Mesodermal cell (in vitro differentiated cells): ENCODE measurements at regions not wholly inside any gene's neighbourhood (a gene's known extent, or its start where the extent isn't known, plus 50 kb on each side); places are given as distances from the start of the nearest gene placed in this dataset.

Experiments
- H3K27ac ChIP-seq: 2 replicates; pipeline ENCODE4 v1.7.0; 2013; ENCODE audit warnings: mild to moderate bottlenecking, low read depth, low read length, moderate library complexity; ENCODE audit not compliant: severe bottlenecking
- H3K36me3 ChIP-seq: 2 replicates; pipeline ENCODE4 v1.7.1; 2013; ENCODE audit warnings: mild to moderate bottlenecking, low read length, moderate library complexity; ENCODE audit not compliant: control insufficient read depth, insufficient read depth
- H3K4me1 ChIP-seq: one replicate; pipeline ENCODE4 v1.7.1; 2013; ENCODE audit warnings: mild to moderate bottlenecking, low read length; ENCODE audit not compliant: insufficient read depth, control insufficient read depth, poor library complexity, severe bottlenecking
- H3K4me3 ChIP-seq: 2 replicates; pipeline ENCODE4 v1.7.0; 2013; ENCODE audit warnings: low read length, control low read depth, mild to moderate bottlenecking; ENCODE audit not compliant: insufficient read depth, poor library complexity, severe bottlenecking; ENCODE audit errors: extremely low read depth
- H3K9me3 ChIP-seq: 2 replicates; pipeline ENCODE4 v1.7.1; 2013; ENCODE audit warnings: mild to moderate bottlenecking, low read length, moderate library complexity; ENCODE audit not compliant: control insufficient read depth
- WGBS, 2 experiments: methylation state at CpG; one replicate each; pipeline ENCODE4 v1.1.5; 2013; ENCODE audit warnings: missing lambda C conversion rate in 2 of 2; ENCODE audit not compliant: insufficient coverage in 2 of 2; 5-methylcytosine and 5-hydroxymethylcytosine counted together

- no peaks in the 10 kb centered on the region for H3K4me1 ChIP-seq
- no peaks in the 10 kb centered on the region for H3K36me3 ChIP-seq
- no peak overlapping the region for H3K27ac ChIP-seq
- H3K4me3 ChIP-seq: no peak overlapping the region
- no peaks in the 10 kb centered on the region for H3K9me3 ChIP-seq
Observed at GRCh38 chr1:214843281-214843680, 239.3 kb upstream of the KCNK2 start.

GRCh38 chr1:214844319-214844718, 238.2 kb upstream of the KCNK2 start:
- Histone ChIP-seq H3K9me3 (no peaks in the 10 kb centered on the region), H3K36me3 (no peaks in the 10 kb centered on the region), H3K4me3 (no peak overlapping the region), H3K27ac (no peak overlapping the region), H3K4me1 (no peaks in the 10 kb centered on the region)
- 94 to 100% methylated on average over 1 to 2 of the region's 4 CpGs for WGBS, 2 experiments

GRCh38 chr1:214846276-214846675, 236.3 kb upstream of the KCNK2 start:
- Histone ChIP-seq H3K4me1 (no peaks in the 10 kb centered on the region), H3K4me3 (no peak overlapping the region), H3K9me3 (peaks cover 4% of the 10 kb centered on the region), H3K27ac (no peak overlapping the region), H3K36me3 (no peaks in the 10 kb centered on the region)
- WGBS, 2 experiments: 80 to 82% methylated on average over 1 to 3 of the region's 5 CpGs

GRCh38 chr1:214847071-214847810, 235.3 kb upstream of the KCNK2 start:
- Histone ChIP-seq H3K27ac (no peak overlapping the region), H3K4me3 (no peak overlapping the region), H3K4me1 (no peaks in the 10 kb centered on the region), H3K9me3 (peaks cover 4% of the 10 kb centered on the region), H3K36me3 (no peaks in the 10 kb centered on the region)
- 79 to 90% methylated on average over 3 to 6 of the region's 7 CpGs for WGBS, 2 experiments

GRCh38 chr1:214848101-214848500, 234.4 kb upstream of the KCNK2 start:
- Histone ChIP-seq H3K4me1 (no peaks in the 10 kb centered on the region), H3K4me3 (no peak overlapping the region), H3K9me3 (peaks cover 4% of the 10 kb centered on the region), H3K27ac (no peak overlapping the region), H3K36me3 (no peaks in the 10 kb centered on the region)
- WGBS, 2 experiments: no CpG with 5 or more reads among the region's 2 CpGs

- H3K27ac ChIP-seq: no peak overlapping the region
- 94 to 96% methylated on average over 3 of the region's 3 CpGs for WGBS, 2 experiments
- H3K36me3 ChIP-seq: no peaks in the 10 kb centered on the region
- peaks cover 4% of the 10 kb centered on the region for H3K9me3 ChIP-seq
- H3K4me3 ChIP-seq: no peak overlapping the region
- no peaks in the 10 kb centered on the region for H3K4me1 ChIP-seq
Observed at GRCh38 chr1:214850432-214851050, 232.0 kb upstream of the KCNK2 start.

GRCh38 chr1:214853340-214853739, 229.2 kb upstream of the KCNK2 start:
- 89 to 96% methylated on average over 4 of the region's 4 CpGs for WGBS, 2 experiments
- no peak overlapping the region for H3K4me3 ChIP-seq

GRCh38 chr1:214854126-214854875, 228.2 kb upstream of the KCNK2 start:
- WGBS, 2 experiments: 83 to 92% methylated on average over 1 of the region's 1 CpG

More at GRCh38 chr1:214853340-214853739, 229.2 kb upstream of the KCNK2 start:
- Histone ChIP-seq H3K4me1 (no peaks in the 10 kb centered on the region), H3K9me3 (peaks cover 4% of the 10 kb centered on the region), H3K27ac (no peak overlapping the region), H3K36me3 (no peaks in the 10 kb centered on the region)

GRCh38 chr1:214856843-214857242, 225.7 kb upstream of the KCNK2 start:
- Histone ChIP-seq H3K36me3 (no peaks in the 10 kb centered on the region), H3K4me3 (no peak overlapping the region), H3K27ac (no peak overlapping the region), H3K4me1 (no peaks in the 10 kb centered on the region), H3K9me3 (no peaks in the 10 kb centered on the region)

More at GRCh38 chr1:214854126-214854875, 228.2 kb upstream of the KCNK2 start:
- Histone ChIP-seq H3K4me1 (no peaks in the 10 kb centered on the region), H3K4me3 (no peak overlapping the region), H3K9me3 (peaks cover 4% of the 10 kb centered on the region), H3K27ac (no peak overlapping the region), H3K36me3 (no peaks in the 10 kb centered on the region)

GRCh38 chr1:214857716-214858115, 224.8 kb upstream of the KCNK2 start:
- Histone ChIP-seq H3K4me1 (no peaks in the 10 kb centered on the region), H3K27ac (no peak overlapping the region), H3K9me3 (no peaks in the 10 kb centered on the region), H3K4me3 (no peak overlapping the region), H3K36me3 (no peaks in the 10 kb centered on the region)
- WGBS, 2 experiments: no CpG with 5 or more reads among the region's 3 CpGs

- Histone ChIP-seq H3K27ac (no peak overlapping the region), H3K36me3 (no peaks in the 10 kb centered on the region), H3K4me3 (no peak overlapping the region), H3K4me1 (no peaks in the 10 kb centered on the region), H3K9me3 (no peaks in the 10 kb centered on the region)
- 90 to 93% methylated on average over 7 of the region's 8 CpGs for WGBS, 2 experiments
Observed at GRCh38 chr1:214859647-214860046, 222.9 kb upstream of the KCNK2 start.
